HL-60 (cell line): ENCODE measurements at regions not wholly inside any gene's neighbourhood (a gene's known extent, or its start where the extent isn't known, plus 50 kb on each side); places are given as distances from the start of the nearest gene placed in this dataset.

ENCODE experiments used
- GABPA ChIP-seq: IDR thresholded peaks from 2 replicates; pipeline ENCODE4 v1.6.1; 2012; ENCODE audit warnings: low read depth
- POLR2AphosphoS5 ChIP-seq: IDR thresholded peaks from 2 replicates; pipeline ENCODE4 v1.6.1; 2012; ENCODE audit warnings: low read depth
- SPI1 ChIP-seq: IDR thresholded peaks from 2 replicates; pipeline ENCODE4 v1.6.1; 2012; ENCODE audit warnings: low read depth, mild to moderate bottlenecking, borderline replicate concordance
- TF ChIP-seq, protein P1 (sequence below): IDR thresholded peaks from one replicate; pipeline ENCODE4 v1.5.1; 2011; ENCODE audit warnings: low read length, control low read depth, inconsistent platforms; ENCODE audit not compliant: insufficient read depth
- TF ChIP-seq, protein P2 (sequence below): IDR thresholded peaks from 2 replicates; pipeline ENCODE4 v1.6.1; 2012; ENCODE audit warnings: low read depth; ENCODE audit not compliant: insufficient replicate concordance

DNA sequence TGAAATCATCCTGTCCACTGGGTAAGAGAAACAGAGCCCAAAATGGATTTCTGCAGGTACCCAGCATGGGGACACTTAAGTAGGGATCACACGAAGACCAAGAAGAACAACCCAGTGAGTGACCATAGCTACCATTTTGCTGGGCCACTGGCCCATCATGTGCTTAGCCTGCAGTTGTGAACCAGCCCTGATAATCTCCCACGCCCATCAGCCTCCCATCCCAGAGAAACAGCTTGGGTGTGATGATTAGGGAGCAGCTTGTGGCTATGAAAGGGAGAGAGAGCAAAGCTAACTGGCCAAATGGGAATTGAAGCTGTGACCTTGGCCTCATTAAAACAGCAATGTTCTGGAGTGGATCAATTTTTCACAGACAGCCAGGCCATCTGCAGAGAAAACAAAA lies 138.5 kb downstream of the SLC24A2 start:
- TF ChIP-seq, protein P1, sequence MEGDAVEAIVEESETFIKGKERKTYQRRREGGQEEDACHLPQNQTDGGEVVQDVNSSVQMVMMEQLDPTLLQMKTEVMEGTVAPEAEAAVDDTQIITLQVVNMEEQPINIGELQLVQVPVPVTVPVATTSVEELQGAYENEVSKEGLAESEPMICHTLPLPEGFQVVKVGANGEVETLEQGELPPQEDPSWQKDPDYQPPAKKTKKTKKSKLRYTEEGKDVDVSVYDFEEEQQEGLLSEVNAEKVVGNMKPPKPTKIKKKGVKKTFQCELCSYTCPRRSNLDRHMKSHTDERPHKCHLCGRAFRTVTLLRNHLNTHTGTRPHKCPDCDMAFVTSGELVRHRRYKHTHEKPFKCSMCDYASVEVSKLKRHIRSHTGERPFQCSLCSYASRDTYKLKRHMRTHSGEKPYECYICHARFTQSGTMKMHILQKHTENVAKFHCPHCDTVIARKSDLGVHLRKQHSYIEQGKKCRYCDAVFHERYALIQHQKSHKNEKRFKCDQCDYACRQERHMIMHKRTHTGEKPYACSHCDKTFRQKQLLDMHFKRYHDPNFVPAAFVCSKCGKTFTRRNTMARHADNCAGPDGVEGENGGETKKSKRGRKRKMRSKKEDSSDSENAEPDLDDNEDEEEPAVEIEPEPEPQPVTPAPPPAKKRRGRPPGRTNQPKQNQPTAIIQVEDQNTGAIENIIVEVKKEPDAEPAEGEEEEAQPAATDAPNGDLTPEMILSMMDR = no peak
- no peak for TF ChIP-seq POLR2AphosphoS5
- TF ChIP-seq, protein P2, sequence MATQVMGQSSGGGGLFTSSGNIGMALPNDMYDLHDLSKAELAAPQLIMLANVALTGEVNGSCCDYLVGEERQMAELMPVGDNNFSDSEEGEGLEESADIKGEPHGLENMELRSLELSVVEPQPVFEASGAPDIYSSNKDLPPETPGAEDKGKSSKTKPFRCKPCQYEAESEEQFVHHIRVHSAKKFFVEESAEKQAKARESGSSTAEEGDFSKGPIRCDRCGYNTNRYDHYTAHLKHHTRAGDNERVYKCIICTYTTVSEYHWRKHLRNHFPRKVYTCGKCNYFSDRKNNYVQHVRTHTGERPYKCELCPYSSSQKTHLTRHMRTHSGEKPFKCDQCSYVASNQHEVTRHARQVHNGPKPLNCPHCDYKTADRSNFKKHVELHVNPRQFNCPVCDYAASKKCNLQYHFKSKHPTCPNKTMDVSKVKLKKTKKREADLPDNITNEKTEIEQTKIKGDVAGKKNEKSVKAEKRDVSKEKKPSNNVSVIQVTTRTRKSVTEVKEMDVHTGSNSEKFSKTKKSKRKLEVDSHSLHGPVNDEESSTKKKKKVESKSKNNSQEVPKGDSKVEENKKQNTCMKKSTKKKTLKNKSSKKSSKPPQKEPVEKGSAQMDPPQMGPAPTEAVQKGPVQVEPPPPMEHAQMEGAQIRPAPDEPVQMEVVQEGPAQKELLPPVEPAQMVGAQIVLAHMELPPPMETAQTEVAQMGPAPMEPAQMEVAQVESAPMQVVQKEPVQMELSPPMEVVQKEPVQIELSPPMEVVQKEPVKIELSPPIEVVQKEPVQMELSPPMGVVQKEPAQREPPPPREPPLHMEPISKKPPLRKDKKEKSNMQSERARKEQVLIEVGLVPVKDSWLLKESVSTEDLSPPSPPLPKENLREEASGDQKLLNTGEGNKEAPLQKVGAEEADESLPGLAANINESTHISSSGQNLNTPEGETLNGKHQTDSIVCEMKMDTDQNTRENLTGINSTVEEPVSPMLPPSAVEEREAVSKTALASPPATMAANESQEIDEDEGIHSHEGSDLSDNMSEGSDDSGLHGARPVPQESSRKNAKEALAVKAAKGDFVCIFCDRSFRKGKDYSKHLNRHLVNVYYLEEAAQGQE = no peak
- no peak for TF ChIP-seq GABPA
- no peak for TF ChIP-seq SPI1
